SK-N-SH treated with all-trans-retinoic acid at 6 μM for 48 hours (cell line): ENCODE measurements at regions not wholly inside any gene's neighbourhood (a gene's known extent, or its start where the extent isn't known, plus 50 kb on each side); places are given as distances from the start of the nearest gene placed in this dataset.

ENCODE experiments used
- ATAC-seq: fragments of 200-7000 bp; cut with Tn5 transposase; 3 replicates; pipeline ENCODE4 v1.9.1; 2020; ENCODE audit warnings: mild to moderate bottlenecking, moderate library complexity
- ARNTL ChIP-seq: fragments of 450-650 bp; formaldehyde crosslinking; IDR thresholded peaks from 2 replicates; pipeline ENCODE4 v1.5.0; 2020; ENCODE audit warnings: low read depth, mild to moderate bottlenecking, moderate library complexity, borderline replicate concordance
- BACH2 ChIP-seq: fragments of 250-450 bp; sonication (Bioruptor Pico); IDR thresholded peaks from 2 replicates; pipeline ENCODE4 v1.9.0; 2021; ENCODE audit warnings: mild to moderate bottlenecking, borderline replicate concordance
- CSDC2 ChIP-seq: fragments of 250-450 bp; sonication (Bioruptor Pico); IDR thresholded peaks from 2 replicates; pipeline ENCODE4 v1.5.0; 2020; ENCODE audit warnings: mild to moderate bottlenecking, moderate library complexity
- CSRNP3 ChIP-seq: fragments of 250-450 bp; sonication (Bioruptor Pico); IDR thresholded peaks from 2 replicates; pipeline ENCODE4 v1.5.1; 2021; ENCODE audit warnings: mild to moderate bottlenecking, moderate library complexity
- ESRRG ChIP-seq: fragments of 250-450 bp; sonication (Bioruptor Pico); IDR thresholded peaks from 2 replicates; pipeline ENCODE4 v1.6.1; 2021; ENCODE audit warnings: mild to moderate bottlenecking
- GLIS3 ChIP-seq: fragments of 250-450 bp; sonication (Bioruptor Pico); IDR thresholded peaks from 2 replicates; pipeline ENCODE4 v1.5.0; 2020; ENCODE audit warnings: mild to moderate bottlenecking, moderate library complexity
- ISL1 ChIP-seq: fragments of 250-450 bp; sonication (Bioruptor Pico); IDR thresholded peaks from 2 replicates; pipeline ENCODE4 v2.1.2; 2022; ENCODE audit warnings: mild to moderate bottlenecking, moderate library complexity
- PATZ1 ChIP-seq: fragments of 250-450 bp; sonication (Bioruptor Pico); IDR thresholded peaks from 2 replicates; pipeline ENCODE4 v1.8.0; 2020; ENCODE audit warnings: mild to moderate bottlenecking, moderate library complexity, borderline replicate concordance
- PPARA ChIP-seq: fragments of 250-450 bp; sonication (Bioruptor Pico); IDR thresholded peaks from 2 replicates; pipeline ENCODE4 v1.5.0; 2020; ENCODE audit warnings: mild to moderate bottlenecking, borderline replicate concordance
- RARB ChIP-seq: fragments of 250-450 bp; sonication (Bioruptor Pico); IDR thresholded peaks from 2 replicates; pipeline ENCODE4 v1.8.0; 2021; ENCODE audit warnings: mild to moderate bottlenecking, moderate library complexity
- SNAI2 ChIP-seq: fragments of 250-450 bp; sonication (Bioruptor Pico); IDR thresholded peaks from 2 replicates; pipeline ENCODE4 v1.5.0; 2020; ENCODE audit warnings: mild to moderate bottlenecking, moderate library complexity
- TCF4 ChIP-seq: fragments of 250-450 bp; sonication (Bioruptor Pico); IDR thresholded peaks from 2 replicates; pipeline ENCODE4 v1.8.0; 2021; ENCODE audit warnings: mild to moderate bottlenecking, moderate library complexity, borderline replicate concordance
- TOX ChIP-seq: fragments of 250-450 bp; sonication (Bioruptor Pico); IDR thresholded peaks from 2 replicates; pipeline ENCODE4 v1.8.0; 2021; ENCODE audit warnings: mild to moderate bottlenecking, moderate library complexity, borderline replicate concordance
- ZC3H10 ChIP-seq: fragments of 250-450 bp; sonication (Bioruptor Pico); IDR thresholded peaks from 2 replicates; pipeline ENCODE4 v1.5.1; 2021; ENCODE audit warnings: mild to moderate bottlenecking, moderate library complexity
- ZFP3 ChIP-seq: fragments of 250-450 bp; sonication (Bioruptor Pico); IDR thresholded peaks from 2 replicates; pipeline ENCODE4 v1.5.0; 2020; ENCODE audit warnings: mild to moderate bottlenecking, moderate library complexity
- ZFP30 ChIP-seq: fragments of 450-650 bp; formaldehyde crosslinking; IDR thresholded peaks from 2 replicates; pipeline ENCODE4 v1.5.0; 2022; ENCODE audit warnings: mild to moderate bottlenecking, moderate library complexity
- ZNF565 ChIP-seq: fragments of 450-650 bp; formaldehyde crosslinking; conservative IDR thresholded peaks from 2 replicates; pipeline ENCODE4 v1.5.0; 2020; ENCODE audit warnings: low read depth, mild to moderate bottlenecking, moderate library complexity
- ZNF70 ChIP-seq: fragments of 450-650 bp; formaldehyde crosslinking; IDR thresholded peaks from 2 replicates; pipeline ENCODE4 v1.5.0; 2020; ENCODE audit warnings: mild to moderate bottlenecking, moderate library complexity
- TF ChIP-seq, protein P1 (sequence below): fragments of 250-450 bp; sonication (Bioruptor Pico); IDR thresholded peaks from 2 replicates; pipeline ENCODE4 v1.8.0; 2021; ENCODE audit warnings: low read depth, mild to moderate bottlenecking, moderate library complexity, borderline replicate concordance
- TF ChIP-seq, protein P2 (sequence below): fragments of 250-450 bp; sonication (Bioruptor Pico); IDR thresholded peaks from 2 replicates; pipeline ENCODE4 v1.5.0; 2020; ENCODE audit warnings: mild to moderate bottlenecking, moderate library complexity

DNA sequence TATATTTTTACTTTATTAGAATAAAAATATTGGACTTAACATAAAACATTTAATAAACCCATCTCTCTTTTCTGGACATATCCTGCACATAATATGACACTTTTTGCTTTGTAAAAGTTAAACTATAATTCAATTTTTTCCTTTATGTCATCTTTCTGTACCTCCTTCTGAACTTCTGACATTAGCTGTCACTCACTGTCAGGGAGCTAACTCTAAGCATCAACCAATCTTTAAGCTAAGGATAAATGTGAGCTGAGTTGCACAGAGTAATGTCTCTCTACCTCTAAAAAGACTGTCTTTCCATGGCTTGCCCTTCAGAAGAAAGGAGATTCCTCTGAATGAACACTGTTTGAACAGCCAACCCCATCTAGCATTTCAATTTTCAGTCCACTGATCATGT is 948.6 kb upstream of the CHAC2 start (continued):
- TF ChIP-seq TCF4 (CRISPR knock-in tag): no peak
- no peak for TF ChIP-seq ZNF565
- TF ChIP-seq SNAI2 (CRISPR knock-in tag): no peak
- no peak for TF ChIP-seq TOX (CRISPR knock-in tag)
- TF ChIP-seq, all 23 proteins: peak for 0

DNA sequence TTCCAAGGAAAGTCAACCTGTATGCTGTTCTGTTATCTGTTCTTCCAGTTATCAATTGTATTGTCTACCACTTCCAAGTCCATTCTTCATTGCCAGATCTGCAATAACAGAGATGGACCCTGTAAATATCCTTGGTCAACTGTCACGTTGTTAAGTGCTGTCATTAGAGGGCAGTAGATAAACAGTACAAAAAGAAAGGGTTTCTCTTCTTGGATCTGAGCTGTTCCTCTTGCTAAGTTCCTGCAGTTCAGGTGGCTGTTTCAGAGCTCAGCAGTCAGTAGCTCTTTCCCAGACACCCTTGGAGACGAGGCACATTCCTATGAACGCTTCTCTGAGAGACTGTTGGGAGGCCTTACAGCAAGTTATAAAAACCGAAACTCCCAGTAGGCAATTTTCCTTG is 957.1 kb upstream of the CHAC2 start:
- no peak for ATAC-seq

DNA sequence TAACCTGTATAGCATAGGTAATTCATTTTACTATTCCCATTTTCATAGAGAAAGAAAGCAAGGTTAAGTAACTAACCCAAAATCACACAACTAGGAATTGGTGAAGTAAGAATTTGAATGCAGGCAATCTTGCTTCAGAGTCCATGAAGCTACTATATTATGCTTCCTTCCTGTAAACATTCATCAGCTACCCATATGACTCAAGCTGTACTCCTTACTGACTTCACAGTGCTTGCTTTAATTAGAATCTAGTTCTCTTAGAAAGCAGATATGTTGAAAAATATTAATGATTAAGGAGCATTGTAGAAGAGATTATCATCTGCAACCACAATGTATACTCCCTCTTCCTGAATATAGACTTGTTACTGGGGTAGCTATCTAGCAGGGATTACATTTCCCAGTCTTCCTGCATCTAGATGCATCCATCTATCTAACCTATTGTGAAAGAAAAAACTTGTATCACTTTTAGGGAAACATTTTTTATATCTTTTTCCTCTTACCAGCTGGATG is 961.6 kb upstream of the CHAC2 start:
- no peak for ATAC-seq
- TF ChIP-seq ARNTL (CRISPR knock-in tag) (no peak), ZC3H10 (CRISPR knock-in tag) (no peak), RARB (CRISPR knock-in tag) (no peak), BACH2 (CRISPR knock-in tag) (no peak), GLIS3 (CRISPR knock-in tag) (no peak), ZFP3 (CRISPR knock-in tag) (no peak), PPARA (CRISPR knock-in tag) (no peak), CSRNP3 (CRISPR knock-in tag) (no peak), ZNF70 (CRISPR knock-in tag) (no peak)
- TF ChIP-seq, protein P1, sequence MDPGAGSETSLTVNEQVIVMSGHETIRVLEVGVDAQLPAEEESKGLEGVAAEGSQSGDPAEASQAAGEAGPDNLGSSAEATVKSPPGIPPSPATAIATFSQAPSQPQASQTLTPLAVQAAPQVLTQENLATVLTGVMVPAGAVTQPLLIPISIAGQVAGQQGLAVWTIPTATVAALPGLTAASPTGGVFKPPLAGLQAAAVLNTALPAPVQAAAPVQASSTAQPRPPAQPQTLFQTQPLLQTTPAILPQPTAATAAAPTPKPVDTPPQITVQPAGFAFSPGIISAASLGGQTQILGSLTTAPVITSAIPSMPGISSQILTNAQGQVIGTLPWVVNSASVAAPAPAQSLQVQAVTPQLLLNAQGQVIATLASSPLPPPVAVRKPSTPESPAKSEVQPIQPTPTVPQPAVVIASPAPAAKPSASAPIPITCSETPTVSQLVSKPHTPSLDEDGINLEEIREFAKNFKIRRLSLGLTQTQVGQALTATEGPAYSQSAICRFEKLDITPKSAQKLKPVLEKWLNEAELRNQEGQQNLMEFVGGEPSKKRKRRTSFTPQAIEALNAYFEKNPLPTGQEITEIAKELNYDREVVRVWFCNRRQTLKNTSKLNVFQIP: no peak

More for the DNA sequence above, 957.1 kb upstream of the CHAC2 start:
- TF ChIP-seq ZFP3 (CRISPR knock-in tag) (no peak), BACH2 (CRISPR knock-in tag) (no peak), ZFP30 (CRISPR knock-in tag) (no peak), GLIS3 (CRISPR knock-in tag) (no peak), TOX (CRISPR knock-in tag) (no peak), PATZ1 (CRISPR knock-in tag) (no peak), ZNF565 (no peak), ISL1 (no peak), SNAI2 (CRISPR knock-in tag) (no peak), CSRNP3 (CRISPR knock-in tag) (no peak), TCF4 (CRISPR knock-in tag) (no peak), RARB (CRISPR knock-in tag) (no peak), CSDC2 (CRISPR knock-in tag) (no peak), ESRRG (CRISPR knock-in tag) (no peak)
- TF ChIP-seq, protein P2, sequence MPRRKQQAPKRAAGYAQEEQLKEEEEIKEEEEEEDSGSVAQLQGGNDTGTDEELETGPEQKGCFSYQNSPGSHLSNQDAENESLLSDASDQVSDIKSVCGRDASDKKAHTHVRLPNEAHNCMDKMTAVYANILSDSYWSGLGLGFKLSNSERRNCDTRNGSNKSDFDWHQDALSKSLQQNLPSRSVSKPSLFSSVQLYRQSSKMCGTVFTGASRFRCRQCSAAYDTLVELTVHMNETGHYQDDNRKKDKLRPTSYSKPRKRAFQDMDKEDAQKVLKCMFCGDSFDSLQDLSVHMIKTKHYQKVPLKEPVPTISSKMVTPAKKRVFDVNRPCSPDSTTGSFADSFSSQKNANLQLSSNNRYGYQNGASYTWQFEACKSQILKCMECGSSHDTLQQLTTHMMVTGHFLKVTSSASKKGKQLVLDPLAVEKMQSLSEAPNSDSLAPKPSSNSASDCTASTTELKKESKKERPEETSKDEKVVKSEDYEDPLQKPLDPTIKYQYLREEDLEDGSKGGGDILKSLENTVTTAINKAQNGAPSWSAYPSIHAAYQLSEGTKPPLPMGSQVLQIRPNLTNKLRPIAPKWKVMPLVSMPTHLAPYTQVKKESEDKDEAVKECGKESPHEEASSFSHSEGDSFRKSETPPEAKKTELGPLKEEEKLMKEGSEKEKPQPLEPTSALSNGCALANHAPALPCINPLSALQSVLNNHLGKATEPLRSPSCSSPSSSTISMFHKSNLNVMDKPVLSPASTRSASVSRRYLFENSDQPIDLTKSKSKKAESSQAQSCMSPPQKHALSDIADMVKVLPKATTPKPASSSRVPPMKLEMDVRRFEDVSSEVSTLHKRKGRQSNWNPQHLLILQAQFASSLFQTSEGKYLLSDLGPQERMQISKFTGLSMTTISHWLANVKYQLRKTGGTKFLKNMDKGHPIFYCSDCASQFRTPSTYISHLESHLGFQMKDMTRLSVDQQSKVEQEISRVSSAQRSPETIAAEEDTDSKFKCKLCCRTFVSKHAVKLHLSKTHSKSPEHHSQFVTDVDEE: no peak
- TF ChIP-seq, protein P1: no peak
